ENCODE measurements at regions not wholly inside any gene's neighbourhood (a gene's known extent, or its start where the extent isn't known, plus 50 kb on each side); places are given as distances from the start of the nearest gene placed in this dataset.

- TF ChIP-seq CTCF (IDR thresholded peaks at IDR 0.05), result no peak
- TF ChIP-seq POLR2AphosphoS5 (IDR thresholded peaks at IDR 0.05), result no peak
- TF ChIP-seq EP300 (IDR thresholded peaks at IDR 0.05), result no peak
These were observed 508.5 kb downstream of the PID1 start for GRCh38 chr2:228762565-228762964.
